GM21390 (cell line): ENCODE measurements at regions not wholly inside any gene's neighbourhood (a gene's known extent, or its start where the extent isn't known, plus 50 kb on each side); places are given as distances from the start of the nearest gene placed in this dataset.
"Not testable (repeated sequence)": the region's sequence is repeated elsewhere in the genome, so short reads cannot be mapped to it uniquely, and the experiment has no call there.

Experiments
- ATAC-seq: cut with Tn5 transposase; IDR thresholded peaks from one replicate; pipeline ENCODE4 v1.9.1; 2021; ENCODE audit not compliant: unreplicated experiment

DNA sequence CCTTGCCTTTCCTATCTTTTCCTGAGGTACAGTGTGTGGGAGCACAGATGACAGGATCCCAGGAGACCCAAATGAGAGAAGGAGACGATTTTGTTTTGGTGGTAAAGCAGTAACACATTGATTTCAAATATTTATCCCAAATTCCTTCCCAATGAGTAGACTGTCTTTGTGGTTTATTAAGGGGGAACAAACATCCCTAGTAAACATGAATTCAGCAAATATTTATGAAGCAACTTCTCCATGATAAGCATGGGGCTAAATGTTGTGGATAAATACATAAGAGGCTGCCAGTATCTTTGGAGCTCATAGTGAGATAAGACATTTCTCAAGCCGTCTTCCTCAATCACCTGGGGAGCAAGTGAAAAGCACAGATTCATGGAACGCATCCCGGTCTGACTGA lies 460.8 kb upstream of the CFAP20DC start:
- no peak for ATAC-seq

DNA sequence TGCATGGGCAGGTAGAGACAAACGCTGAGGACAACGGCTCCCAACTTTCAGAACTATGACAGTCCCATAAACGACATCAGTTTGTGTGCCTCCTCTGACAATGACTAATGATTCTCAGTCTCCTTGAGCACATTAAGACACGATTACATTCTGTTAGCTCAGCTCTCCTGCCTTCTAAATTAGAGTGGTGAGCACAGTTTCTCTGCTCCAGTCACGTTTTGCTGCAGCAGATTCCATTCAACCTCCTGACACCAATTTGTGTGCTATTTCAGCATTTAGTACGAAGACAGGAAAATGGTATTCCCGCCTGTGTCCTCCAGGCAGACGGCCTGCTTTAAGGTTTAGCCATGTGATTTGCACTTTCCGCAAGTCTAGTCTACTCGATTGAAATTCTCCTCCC lies 458.4 kb upstream of the CFAP20DC start:
- ATAC-seq, result no peak

DNA sequence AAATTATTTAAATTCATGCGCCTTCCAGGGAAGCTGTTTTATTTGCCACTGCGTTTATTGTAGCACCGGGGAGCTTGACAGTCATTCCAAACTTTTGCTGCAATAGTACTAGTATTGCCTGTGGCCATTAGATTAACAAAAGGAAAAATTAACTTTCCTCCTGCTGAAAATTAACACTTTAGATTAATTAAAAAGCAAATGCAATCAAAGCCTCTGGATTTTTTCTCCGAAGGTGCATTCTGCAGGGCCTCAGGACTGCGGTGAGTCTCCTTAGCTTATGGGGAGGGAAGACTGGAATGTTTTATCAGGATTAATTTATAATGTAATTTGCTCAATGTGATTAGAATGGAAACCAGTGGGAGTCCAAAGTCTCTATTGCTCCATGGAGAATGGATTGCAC lies 456.4 kb upstream of the CFAP20DC start:
- ATAC-seq, result no peak

DNA sequence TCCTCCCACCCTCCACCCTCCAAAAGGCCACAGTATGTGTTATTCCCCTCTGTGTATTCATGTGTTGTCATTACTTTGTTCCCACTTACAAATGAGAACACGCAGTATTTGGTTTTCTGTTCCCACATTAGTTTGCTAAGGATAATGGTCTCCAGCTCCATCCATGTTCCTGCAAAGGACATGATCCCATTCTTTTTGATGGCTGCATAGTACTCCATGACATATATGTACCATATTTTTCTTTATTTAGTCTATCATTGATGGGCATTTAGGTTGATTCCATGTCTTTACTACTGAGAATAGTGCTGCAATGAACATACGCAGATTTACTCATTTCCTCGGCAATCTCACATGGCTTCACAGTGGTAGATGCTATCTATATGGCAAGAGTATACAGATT lies 453.6 kb upstream of the CFAP20DC start:
- ATAC-seq, result no peak

DNA sequence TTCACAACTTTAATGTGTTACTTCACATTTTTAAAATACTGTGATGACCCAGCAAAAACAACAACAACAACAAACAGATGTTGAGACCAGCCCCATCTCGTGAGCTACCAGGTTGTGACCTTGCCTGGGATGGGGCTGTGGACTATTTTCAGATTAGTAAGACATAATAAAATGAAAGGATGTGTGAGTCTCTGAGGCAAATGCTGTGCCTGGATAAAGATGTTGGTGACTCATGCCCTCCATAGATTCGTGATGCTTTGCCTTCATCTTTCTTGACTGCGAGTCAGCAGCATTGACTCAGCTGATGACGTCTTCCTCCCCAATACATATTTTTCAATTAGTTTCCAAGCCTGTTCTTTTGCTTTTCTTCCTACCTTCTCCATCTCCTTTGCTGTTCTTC lies 453.0 kb upstream of the CFAP20DC start:
- ATAC-seq, result no peak

DNA sequence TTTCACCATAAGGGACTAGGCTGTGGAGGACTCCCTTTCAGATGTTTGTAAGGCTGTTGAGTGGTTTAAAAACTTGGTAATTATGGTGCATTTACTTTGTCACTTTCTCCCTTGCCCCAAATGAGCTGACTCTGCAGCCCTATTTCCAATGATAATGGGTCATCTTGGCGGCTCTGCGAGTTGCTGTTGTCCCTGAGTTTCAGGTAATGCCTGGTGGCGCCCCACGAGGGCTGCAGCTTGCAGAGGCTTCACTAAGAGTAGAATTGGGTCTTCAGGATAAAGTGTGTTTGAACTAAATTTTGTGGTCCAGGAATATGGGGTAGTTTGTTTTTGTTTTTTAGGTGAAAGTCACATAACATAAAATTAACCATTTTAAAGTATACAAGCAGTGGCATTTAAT lies 450.1 kb upstream of the CFAP20DC start:
- ATAC-seq, result no peak

DNA sequence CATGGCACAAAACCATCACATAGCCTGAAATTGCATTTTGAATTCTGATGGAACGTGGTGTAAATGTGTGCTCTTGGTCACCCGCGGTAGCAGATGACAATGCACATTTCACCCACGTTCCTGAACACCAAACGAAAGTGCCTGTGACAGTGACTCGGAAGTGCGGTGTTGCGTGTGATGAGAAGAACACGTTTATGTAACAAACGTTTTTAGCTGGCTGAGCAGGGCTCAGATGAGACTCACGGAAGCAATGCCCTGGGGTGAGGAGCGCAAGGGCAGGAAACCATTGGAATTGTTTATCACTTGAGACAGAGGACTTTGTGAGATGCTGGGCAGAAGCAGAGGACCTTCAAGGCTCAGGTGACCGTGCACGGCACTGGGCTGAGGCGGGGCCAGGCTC lies 449.2 kb upstream of the CFAP20DC start:
- no peak for ATAC-seq

DNA sequence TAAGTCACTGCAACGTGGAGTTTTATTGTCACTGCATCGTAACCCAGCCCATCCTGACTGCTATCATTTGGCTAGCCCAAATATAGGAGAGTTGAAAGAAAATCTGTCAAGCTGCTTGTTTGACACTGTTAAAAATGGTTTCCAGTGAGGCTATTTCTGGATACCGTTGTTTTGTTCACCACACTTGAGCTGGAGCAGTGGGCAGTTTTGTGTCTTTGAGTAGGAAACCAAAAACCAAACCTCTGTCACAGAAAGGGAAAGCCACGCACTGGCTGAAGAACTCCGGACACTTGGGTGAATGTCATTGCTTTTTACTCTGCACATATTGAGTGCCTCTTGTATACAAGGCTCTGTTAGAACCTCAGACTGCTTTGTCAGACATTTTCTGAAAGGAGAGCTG lies 446.4 kb upstream of the CFAP20DC start:
- no peak for ATAC-seq

DNA sequence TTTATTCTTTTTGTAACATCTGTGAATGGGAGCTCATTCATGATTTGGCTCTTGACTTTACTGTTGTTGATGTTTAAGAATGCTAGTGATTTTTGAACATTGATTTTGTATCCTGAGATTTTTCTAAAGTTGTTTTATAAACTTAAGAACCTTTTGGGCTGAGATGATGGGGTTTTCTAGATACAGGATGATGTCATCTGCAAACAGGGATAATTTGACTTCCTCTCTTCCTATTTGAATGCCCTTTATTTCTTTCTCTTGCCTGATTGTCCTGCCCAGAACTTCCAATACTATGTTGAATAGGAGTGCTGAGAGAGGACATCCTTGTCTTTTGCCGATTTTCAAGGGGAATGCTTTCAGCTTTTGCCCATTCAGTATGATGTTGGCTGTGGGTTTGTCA lies 445.1 kb upstream of the CFAP20DC start:
- ATAC-seq, result not testable (repeated sequence)

DNA sequence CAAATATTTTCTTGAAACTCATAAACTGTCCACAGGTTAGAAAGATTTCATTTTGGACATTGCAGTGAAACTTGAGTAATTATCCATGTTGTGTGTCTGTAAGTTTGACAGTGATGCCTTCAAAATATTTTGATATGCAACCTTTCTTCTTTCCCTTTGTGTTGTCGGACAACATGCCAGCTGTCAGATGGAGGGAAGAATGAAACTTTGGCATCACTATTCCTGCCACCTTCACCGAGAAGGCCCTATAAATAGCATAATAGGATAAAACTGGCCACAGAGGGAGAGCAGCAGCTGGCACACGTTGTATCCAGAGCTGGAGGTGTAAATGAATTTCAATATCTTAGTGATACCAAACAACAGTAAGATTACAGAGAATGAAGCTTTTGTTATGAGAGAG lies 436.7 kb upstream of the CFAP20DC start:
- ATAC-seq, result no peak

DNA sequence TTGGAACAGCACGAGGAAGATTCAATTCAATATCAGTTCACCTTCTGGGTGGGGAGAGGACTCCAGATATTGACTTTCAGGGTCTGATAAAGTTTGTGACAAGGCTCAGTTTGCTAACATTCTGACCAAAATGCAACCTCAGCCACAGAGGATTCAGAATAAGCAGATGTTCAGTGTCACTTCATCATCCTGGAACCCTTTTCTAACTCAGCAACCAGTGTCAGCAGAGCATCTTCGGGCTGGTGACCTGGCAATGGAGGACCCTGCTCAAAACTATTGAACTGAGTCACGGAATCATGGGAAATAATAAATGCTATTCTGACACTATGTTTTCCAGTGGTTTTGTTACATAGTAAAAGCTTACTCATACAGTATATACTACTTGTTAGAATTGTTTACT lies 433.4 kb upstream of the CFAP20DC start:
- no peak for ATAC-seq

DNA sequence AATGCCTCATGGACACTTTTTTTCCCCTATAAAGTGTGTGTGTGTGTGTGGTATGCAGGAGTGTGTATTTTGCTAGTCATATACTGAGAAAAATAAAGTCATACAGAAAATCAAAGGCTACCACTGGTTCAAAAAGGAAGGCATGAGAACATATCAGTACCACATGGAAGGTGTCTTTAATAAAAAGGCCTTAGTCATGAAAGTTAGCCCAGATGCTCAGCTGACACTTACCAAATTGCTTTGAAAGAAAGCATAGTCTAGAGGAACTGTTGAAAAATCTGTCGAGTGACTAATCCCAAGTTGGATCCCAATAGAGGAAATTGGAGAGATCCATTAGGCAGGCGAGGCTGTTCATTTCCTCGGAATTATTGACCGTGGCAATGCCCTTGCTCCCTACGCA lies 432.9 kb upstream of the CFAP20DC start:
- ATAC-seq, result no peak

DNA sequence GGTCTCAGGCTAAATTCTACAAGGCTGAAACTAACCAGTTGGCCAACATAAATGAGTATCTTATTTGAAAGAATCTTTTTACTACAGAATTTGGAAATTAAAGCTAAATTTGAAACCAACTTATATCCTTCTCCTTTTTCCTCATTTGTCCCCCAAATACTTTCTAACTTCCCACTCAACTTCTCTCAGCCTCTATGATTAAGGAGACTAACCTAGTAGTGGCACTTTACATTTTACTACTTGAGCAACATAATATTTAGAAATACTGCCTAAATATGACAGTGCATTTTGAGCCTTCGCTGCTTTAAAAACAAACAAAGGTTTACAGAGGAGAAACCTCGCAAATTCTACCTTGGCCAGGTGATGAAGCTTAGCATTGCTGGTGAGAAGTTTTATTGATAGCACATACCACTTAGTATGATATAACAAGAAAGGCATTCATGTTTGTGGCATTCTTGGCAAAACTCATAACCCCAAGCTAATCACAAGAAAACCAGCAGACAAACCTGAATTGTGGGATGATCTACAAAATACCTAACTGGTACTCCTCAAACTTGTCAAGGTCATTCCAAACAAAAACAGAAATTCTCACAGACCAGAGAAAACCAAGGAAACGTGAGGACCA lies 432.1 kb upstream of the CFAP20DC start:
- no peak for ATAC-seq

DNA sequence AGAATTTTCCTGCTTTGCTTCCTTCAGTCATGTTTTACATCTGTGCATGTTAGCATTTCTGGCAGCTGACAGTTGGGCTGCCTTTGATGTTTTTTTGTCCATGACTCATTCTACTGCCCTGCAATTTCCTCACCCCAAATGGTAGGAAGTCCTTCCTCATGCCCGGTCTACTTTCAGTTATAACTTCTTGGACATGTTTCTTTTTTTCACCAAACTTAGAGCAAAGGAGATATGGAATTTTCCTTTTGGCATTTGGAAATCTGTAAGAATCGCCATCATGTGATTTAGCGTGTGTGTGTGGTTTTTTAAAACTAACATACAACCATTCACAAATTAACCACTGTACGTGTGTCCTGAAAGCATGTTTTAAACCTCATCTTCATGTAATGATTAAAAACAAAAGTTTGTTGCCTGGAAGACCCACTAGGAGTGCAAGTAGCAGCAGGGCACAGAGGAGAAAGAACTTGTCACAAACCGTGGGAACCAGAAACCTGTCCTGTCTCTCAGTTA lies 430.7 kb upstream of the CFAP20DC start:
- peak; percentile 89 for ATAC-seq

DNA sequence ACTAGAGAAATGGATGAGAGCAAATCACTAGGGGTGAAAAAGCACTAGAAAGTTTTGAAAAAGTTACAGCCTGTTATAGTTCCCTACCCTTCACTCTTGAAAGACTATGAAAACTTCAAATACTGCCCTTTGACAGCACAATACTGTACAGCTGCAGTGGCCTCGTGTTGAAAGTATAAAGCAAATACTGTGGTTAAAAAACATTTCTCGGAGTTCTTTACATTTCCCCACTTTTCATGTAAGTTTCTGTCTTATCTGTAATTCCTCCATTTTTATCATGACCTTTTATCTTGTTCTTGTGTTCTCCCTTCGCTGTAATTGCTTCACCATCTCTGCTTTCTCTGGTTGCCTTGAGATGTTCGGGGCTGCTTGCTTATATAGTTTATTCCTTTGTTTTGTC lies 423.8 kb upstream of the CFAP20DC start:
- ATAC-seq, result no peak

DNA sequence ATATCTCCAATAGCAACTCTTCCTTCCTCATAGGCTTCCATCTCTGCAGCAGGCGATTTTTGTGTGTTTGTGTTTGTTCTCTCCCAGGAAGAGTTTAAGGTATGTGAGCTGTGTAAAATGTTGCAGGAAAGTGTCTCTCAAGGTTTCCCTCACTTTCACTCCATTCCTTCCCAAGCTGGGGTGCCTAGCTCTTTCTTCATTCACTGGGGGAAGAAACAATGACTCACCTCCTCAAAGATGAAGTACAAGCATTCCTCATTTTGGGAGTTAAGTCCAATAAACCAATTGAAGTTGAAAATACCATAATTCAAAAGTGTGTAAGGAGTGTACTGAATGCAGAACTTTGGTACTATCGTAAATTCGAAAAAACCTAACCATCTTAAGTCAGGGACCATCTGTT lies 422.7 kb upstream of the CFAP20DC start:
- ATAC-seq, result no peak

DNA sequence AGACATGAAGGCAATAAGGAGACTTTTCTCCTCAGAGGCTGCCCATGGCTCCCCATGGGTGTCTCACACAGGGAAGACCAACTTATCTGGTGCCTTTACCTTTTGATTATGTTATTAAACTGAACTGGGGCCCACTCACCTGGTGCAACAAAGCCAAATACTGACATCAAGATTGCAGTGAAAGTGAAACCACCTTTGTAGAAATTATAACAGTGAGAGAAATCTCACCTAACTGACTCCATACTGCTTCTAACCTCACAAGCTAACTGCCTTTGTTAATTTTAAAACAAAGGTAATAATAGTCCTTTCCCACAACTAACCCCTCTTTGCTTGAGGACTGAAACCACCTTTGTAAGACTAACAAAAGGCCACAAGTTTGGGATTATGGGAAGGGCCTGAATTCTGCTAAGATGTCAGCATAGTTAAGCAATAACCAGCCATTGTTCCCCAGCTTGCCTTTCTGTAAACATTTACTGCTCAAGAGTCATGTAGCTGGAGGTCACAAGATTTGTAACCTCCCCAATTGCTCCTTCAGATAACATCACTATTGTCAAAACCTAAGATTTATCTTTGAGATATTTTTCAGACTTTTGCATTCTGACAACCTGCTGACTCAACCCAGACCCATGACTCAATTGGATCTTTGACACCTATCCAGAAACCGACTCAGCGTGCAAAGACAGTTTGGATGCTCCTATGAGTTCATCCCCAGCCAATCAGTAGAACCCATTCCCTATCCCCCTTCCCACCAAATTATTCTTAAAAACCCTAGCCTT lies 420.3 kb upstream of the CFAP20DC start:
- ATAC-seq, result no peak

DNA sequence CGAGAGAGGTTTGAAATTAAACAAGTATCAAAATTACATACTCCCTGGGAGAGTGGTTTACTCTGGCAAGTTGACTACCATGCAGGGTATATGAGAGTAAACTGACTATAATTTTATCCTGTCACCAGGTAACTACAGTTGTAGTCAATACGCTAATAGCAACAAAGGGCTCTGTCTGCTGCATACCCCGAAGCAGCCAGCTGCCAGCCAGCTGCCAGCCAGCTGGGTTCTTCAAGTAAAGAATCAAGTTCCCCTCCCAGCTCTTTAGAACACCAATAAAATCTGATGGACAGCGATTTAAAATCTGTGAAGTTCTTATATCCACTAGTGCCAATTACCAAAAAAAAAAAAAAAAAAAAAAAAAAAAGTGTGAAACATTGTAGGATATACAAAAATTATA lies 417.7 kb upstream of the CFAP20DC start:
- ATAC-seq, result no peak

DNA sequence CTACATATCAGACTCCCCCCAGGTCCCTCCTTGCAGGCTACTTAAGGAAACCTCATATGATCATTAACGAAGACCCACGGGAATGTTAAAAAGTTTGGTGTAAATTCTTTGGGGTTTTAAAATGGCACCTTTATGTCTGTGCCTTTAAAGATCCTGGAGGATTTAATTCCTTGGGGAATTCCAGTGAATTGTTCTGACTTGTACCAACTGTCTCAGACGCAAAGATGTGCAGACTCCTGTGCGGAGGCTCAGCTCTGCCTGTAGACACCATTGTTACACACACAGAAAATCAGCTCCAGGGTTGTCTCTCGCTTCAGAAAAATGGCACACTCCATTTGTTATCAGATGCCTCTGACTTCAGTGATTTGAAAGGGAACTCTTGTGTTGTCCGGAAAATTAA lies 414.4 kb upstream of the CFAP20DC start:
- ATAC-seq, result no peak

DNA sequence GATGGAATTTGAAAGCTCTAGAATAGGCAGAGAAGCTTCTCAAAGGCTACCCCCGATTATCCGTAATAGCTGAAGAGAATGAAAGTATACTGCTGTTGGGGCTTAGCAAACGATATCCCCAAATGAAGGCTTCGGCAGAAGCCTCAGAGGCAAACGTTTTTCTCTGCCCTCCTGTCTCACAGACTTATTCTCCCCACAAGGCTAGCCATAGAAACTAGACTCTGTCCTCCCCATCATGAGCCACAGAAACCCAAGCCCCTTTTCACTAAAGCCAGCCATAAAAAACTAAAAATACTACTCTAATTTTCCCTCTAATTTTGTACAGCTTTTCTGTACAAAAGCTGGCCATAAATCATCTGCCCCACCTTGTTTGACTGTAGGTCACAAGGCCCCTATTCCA lies 413.4 kb upstream of the CFAP20DC start:
- ATAC-seq, result no peak

DNA sequence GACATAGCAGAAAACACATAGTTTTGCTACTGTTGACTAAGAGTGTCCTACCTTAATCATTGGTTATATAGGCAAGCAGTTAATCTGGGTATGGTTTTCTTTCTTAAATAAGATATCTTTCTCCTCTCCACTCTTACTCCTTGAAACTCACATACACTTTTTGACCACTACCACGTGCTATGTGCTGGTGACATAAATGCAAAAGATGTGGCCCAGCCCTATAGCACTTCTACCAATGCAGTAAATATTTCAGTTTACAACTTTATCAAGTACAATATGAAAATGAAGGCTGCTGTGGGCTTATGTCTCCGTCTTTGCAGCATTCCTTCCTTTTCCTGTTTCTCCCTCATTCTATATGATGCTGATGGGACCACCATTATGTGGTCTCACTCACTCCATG lies 410.2 kb upstream of the CFAP20DC start:
- no peak for ATAC-seq

DNA sequence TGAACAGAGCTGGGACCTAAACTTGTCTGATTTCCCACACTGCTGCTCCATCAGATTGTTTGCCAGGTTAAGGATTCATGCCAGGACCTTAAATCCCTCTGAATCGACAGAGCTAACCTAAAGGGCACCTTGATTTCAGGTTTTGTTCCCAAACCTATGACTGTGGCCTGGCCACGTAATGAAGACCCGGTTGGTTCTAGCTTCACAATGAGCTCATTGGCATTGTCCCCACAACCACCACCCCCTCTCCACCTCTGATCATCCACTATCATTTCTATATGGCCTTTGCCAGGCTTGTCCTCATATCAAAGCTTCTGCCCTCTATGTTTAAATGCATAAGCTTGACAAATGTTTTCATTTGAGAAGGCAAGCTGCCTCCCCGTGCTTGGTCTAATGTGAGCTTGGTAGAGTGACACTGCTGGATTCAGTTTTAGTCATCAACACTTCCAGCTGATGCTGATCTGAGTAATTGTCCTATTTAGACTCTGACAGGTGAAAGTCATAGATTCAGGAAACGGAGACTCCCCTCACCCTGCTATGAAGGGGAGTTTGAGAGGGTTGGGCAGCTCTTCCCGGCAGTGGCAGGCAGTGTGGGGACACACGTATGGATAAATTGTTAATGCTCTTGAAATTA lies 407.1 kb upstream of the CFAP20DC start:
- ATAC-seq, result peak; percentile 97
